Transverse colon (tissue), 3 donors: ENCODE measurements at regions not wholly inside any gene's neighbourhood (a gene's known extent, or its start where the extent isn't known, plus 50 kb on each side); places are given as distances from the start of the nearest gene placed in this dataset.

Source experiments
- CTCF ChIP-seq, 5 experiments: fragments of 200-600 bp in 3 of 5; fragments of 450-650 bp in 2 of 5; sonication (generic) in 3 of 5; IDR thresholded peaks; 1 replicate in 2 of 5; 2 replicates in 3 of 5; pipeline ENCODE4 v1.5.1; 2016 to 2017; ENCODE audit warnings: antibody characterized with exemption in 5 of 5, inconsistent platforms in 3 of 5, mild to moderate bottlenecking in 2 of 5, moderate library complexity in 1 of 5
- EP300 ChIP-seq: sonication (generic); formaldehyde crosslinking; IDR thresholded peaks from one replicate; pipeline ENCODE4 v1.6.1; 2017; ENCODE audit warnings: antibody characterized with exemption, low read depth
- POLR2A ChIP-seq: fragments of 450-650 bp; IDR thresholded peaks from one replicate; pipeline ENCODE4 v1.6.1; 2016; ENCODE audit warnings: antibody characterized with exemption, mild to moderate bottlenecking, moderate library complexity

GRCh38 chr2:164287056-164287455, 334.2 kb downstream of the GRB14 start:
- no peak for TF ChIP-seq CTCF (IDR thresholded peaks at IDR 0.05)
- TF ChIP-seq POLR2A, result no peak
- no peak for TF ChIP-seq EP300
